Astrocyte of the cerebellum (primary cell): ENCODE measurements at regions not wholly inside any gene's neighbourhood (a gene's known extent, or its start where the extent isn't known, plus 50 kb on each side); places are given as distances from the start of the nearest gene placed in this dataset.
"Not testable (repeated sequence)": the region's sequence is repeated elsewhere in the genome, so short reads cannot be mapped to it uniquely, and the experiment has no call there.

Experiments
- DNase-seq: peaks from one replicate; pipeline ENCODE4 v3.0.0-alpha.2; 2011; ENCODE audit warnings: low read depth
- H3K4me3 ChIP-seq: 2 replicates; pipeline ENCODE4 v1.5.1; 2011; ENCODE audit warnings: mild to moderate bottlenecking, low read depth, low read length, moderate library complexity
- in situ Hi-C: cut with HindIII; loops from 2 replicates; pipeline ENCODE4 v1.10.0; 2017; ENCODE audit warnings: low sequenced_read_pairs
- TF ChIP-seq, protein P1 (sequence below): IDR thresholded peaks from 2 replicates; pipeline ENCODE4 v1.5.1; 2012; ENCODE audit warnings: low read length, low read depth, moderate library complexity, mild to moderate bottlenecking; ENCODE audit errors: missing control alignments

GRCh38 chr18:66874375-66874774 lies 270.5 kb upstream of the CDH19 start:
- in situ Hi-C loops, result no loop called here
- TF ChIP-seq, protein P1, sequence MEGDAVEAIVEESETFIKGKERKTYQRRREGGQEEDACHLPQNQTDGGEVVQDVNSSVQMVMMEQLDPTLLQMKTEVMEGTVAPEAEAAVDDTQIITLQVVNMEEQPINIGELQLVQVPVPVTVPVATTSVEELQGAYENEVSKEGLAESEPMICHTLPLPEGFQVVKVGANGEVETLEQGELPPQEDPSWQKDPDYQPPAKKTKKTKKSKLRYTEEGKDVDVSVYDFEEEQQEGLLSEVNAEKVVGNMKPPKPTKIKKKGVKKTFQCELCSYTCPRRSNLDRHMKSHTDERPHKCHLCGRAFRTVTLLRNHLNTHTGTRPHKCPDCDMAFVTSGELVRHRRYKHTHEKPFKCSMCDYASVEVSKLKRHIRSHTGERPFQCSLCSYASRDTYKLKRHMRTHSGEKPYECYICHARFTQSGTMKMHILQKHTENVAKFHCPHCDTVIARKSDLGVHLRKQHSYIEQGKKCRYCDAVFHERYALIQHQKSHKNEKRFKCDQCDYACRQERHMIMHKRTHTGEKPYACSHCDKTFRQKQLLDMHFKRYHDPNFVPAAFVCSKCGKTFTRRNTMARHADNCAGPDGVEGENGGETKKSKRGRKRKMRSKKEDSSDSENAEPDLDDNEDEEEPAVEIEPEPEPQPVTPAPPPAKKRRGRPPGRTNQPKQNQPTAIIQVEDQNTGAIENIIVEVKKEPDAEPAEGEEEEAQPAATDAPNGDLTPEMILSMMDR, result no peak
- no peak overlapping the region for H3K4me3 ChIP-seq
- no peak for DNase-seq

GRCh38 chr18:66873899-66874298 lies 270.0 kb upstream of the CDH19 start:
- TF ChIP-seq, protein P1, result no peak
- in situ Hi-C loops, result no loop called here
- H3K4me3 ChIP-seq, result no peak overlapping the region
- no peak for DNase-seq

DNA sequence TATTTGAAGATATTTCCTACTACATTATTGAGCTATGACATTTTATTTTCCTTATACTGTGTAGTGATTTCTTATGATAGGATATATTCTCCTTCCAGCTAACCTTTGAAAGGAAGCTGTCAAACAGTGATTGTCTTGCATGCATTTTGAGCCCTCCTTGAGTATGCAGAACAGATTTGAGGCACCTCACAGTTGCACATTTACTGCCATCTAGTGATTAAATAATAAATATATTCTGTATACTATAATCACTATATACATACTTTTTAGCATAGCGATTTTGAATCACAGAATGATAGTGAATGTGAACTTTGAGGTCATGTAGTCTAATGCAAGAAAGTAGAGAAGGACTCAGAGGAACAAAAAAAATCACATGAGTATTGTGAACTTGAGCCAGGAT lies 268.4 kb upstream of the CDH19 start:
- in situ Hi-C loops, result no loop called here
- no peak overlapping the region for H3K4me3 ChIP-seq
- TF ChIP-seq, protein P1, result peak; percentile 32
- peak; percentile 18 for DNase-seq

GRCh38 chr18:66867653-66868052 lies 263.8 kb upstream of the CDH19 start:
- peak; percentile 13 for DNase-seq
- TF ChIP-seq, protein P1, result no peak
- H3K4me3 ChIP-seq, result no peak overlapping the region
- in situ Hi-C loops, result no loop called here

- H3K4me3 ChIP-seq, DNase-seq, in situ Hi-C loops: not testable (repeated sequence)
Measured at GRCh38 chr18:66866427-66866940, 262.6 kb upstream of the CDH19 start.

DNA sequence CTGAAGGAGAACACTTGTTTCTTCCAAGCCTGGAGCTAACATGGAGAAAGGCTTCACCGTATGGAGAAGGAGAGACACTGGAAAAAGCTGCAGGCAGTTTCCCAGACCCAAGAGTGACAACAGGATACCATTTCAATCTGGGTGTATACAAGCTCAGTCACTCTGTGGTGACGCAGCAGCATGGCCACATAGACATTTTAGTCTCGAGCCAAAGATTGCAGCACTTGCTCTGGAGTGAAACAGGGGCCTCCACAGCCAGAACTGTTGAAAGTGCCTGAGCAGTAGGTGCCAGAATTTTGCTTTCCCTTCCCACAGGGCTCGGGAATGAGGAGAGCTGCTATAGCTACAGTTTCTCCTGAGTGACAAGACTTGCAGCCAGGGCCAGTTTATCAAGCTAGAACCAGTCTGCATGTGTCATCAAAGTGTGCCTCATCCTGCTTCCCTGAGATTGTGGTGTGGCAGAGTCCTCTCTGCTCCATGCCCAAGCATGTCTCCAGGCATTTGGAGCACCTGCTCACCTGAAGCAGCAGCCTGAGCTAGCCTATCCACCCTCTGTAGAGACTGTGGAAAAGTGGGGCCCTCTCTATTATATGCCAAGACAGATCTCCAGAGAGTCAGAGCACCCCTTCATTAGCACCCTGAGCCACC lies 234.6 kb upstream of the CDH19 start:
- DNase-seq, result no peak
- in situ Hi-C loops, result no loop called here
- no peak overlapping the region for H3K4me3 ChIP-seq
- TF ChIP-seq, protein P1, result no peak

GRCh38 chr18:66833646-66834045 lies 229.8 kb upstream of the CDH19 start:
- in situ Hi-C loops, result no loop called here
- TF ChIP-seq, protein P1, result no peak
- H3K4me3 ChIP-seq, result no peak overlapping the region
- DNase-seq, result no peak
